HepG2 (cell line): ENCODE measurements at regions not wholly inside any gene's neighbourhood (a gene's known extent, or its start where the extent isn't known, plus 50 kb on each side); places are given as distances from the start of the nearest gene placed in this dataset.

Source experiments
- FOXA1 ChIP-seq, 2 experiments: fragments of 450-650 bp in 1 of 2; sonication (generic) in 1 of 2; formaldehyde crosslinking in 1 of 2; IDR thresholded peaks; 2 replicates each; pipeline versions ENCODE4 v1.4.0 to v1.6.1; 2016 to 2020; ENCODE audit warnings: missing genetic modification reagents in 1 of 2
- NR2F2 ChIP-seq: IDR thresholded peaks from 2 replicates; pipeline ENCODE4 v1.6.1; 2012; ENCODE audit warnings: low read depth, inconsistent platforms, borderline replicate concordance
- SP1 ChIP-seq, 2 experiments: fragments of 450-650 bp in 1 of 2; sonication (generic) in 1 of 2; formaldehyde crosslinking in 1 of 2; IDR thresholded peaks; 2 replicates each; pipeline versions ENCODE4 v1.4.0 to v1.6.1; 2016 to 2020; ENCODE audit warnings: missing genetic modification reagents in 1 of 2
- ZNF235 ChIP-seq: sonication (generic); formaldehyde crosslinking; IDR thresholded peaks from 2 replicates; pipeline ENCODE4 v1.8.1; 2023; ENCODE audit warnings: mild to moderate bottlenecking, missing genetic modification reagents, borderline replicate concordance
- TF ChIP-seq, protein P1 (sequence below), 2 experiments: IDR thresholded peaks; 2 replicates each; pipeline ENCODE4 v1.6.1; 2011 to 2012; ENCODE audit warnings: low read length in 2 of 2, borderline replicate concordance in 1 of 2, low read depth in 1 of 2, mild to moderate bottlenecking in 1 of 2, moderate library complexity in 1 of 2
- TF ChIP-seq, protein P2 (sequence below): sonication (generic); formaldehyde crosslinking; IDR thresholded peaks from 2 replicates; pipeline ENCODE4 v1.4.0; 2020; ENCODE audit warnings: missing genetic modification reagents, borderline replicate concordance
- TF ChIP-seq, protein P3 (sequence below): sonication (generic); formaldehyde crosslinking; IDR thresholded peaks from 2 replicates; pipeline ENCODE4 v1.5.0; 2020; ENCODE audit warnings: mild to moderate bottlenecking, missing genetic modification reagents, moderate library complexity
- TF ChIP-seq, protein P4 (sequence below): sonication (generic); formaldehyde crosslinking; IDR thresholded peaks from 2 replicates; pipeline ENCODE4 v1.5.0; 2020; ENCODE audit warnings: mild to moderate bottlenecking, missing genetic modification reagents
- TF ChIP-seq, protein P5 (sequence below): sonication (generic); formaldehyde crosslinking; IDR thresholded peaks from 2 replicates; pipeline ENCODE4 v1.4.0; 2020; ENCODE audit warnings: missing genetic modification reagents

DNA sequence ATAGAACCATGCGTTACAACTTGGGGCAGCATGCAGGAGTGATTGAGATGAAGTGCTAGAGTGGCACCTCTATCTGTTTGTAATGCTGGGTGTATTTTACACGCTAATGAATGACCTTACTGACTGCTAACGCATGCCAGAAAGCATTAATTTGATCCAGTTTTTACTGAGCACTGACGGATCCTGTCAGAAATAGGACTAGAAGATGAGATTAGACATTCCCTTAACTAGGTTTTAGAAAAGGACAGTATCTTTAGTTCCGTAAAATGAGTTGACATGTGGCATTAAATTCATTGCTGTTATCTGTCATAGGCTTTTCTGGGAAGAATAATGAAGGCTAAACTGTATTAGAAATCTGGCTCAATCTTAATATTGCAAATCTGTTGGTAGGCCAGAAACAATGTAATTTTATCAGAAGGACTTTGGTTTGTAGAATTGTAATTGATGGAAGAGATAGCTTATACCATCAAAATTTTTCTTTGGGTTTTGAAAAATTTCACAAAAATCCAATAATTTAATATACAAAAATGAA lies 140.4 kb upstream of the WDFY3 start:
- TF ChIP-seq ZNF235 (no peak), NR2F2 (no peak), FOXA1 (IDR thresholded peaks at IDR 0.05) (no peak), FOXA1 (CRISPR knock-in tag; IDR thresholded peaks at IDR 0.05) (no peak), SP1 (IDR thresholded peaks at IDR 0.05) (no peak), SP1 (CRISPR knock-in tag; IDR thresholded peaks at IDR 0.05) (no peak)
- TF ChIP-seq, protein P1, sequence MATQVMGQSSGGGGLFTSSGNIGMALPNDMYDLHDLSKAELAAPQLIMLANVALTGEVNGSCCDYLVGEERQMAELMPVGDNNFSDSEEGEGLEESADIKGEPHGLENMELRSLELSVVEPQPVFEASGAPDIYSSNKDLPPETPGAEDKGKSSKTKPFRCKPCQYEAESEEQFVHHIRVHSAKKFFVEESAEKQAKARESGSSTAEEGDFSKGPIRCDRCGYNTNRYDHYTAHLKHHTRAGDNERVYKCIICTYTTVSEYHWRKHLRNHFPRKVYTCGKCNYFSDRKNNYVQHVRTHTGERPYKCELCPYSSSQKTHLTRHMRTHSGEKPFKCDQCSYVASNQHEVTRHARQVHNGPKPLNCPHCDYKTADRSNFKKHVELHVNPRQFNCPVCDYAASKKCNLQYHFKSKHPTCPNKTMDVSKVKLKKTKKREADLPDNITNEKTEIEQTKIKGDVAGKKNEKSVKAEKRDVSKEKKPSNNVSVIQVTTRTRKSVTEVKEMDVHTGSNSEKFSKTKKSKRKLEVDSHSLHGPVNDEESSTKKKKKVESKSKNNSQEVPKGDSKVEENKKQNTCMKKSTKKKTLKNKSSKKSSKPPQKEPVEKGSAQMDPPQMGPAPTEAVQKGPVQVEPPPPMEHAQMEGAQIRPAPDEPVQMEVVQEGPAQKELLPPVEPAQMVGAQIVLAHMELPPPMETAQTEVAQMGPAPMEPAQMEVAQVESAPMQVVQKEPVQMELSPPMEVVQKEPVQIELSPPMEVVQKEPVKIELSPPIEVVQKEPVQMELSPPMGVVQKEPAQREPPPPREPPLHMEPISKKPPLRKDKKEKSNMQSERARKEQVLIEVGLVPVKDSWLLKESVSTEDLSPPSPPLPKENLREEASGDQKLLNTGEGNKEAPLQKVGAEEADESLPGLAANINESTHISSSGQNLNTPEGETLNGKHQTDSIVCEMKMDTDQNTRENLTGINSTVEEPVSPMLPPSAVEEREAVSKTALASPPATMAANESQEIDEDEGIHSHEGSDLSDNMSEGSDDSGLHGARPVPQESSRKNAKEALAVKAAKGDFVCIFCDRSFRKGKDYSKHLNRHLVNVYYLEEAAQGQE (IDR thresholded peaks at IDR 0.05; ENCODE audit: borderline replicate concordance in 1 of 2, low read depth in 1 of 2, low read length in 2 of 2), result no peak
- TF ChIP-seq, protein P2, sequence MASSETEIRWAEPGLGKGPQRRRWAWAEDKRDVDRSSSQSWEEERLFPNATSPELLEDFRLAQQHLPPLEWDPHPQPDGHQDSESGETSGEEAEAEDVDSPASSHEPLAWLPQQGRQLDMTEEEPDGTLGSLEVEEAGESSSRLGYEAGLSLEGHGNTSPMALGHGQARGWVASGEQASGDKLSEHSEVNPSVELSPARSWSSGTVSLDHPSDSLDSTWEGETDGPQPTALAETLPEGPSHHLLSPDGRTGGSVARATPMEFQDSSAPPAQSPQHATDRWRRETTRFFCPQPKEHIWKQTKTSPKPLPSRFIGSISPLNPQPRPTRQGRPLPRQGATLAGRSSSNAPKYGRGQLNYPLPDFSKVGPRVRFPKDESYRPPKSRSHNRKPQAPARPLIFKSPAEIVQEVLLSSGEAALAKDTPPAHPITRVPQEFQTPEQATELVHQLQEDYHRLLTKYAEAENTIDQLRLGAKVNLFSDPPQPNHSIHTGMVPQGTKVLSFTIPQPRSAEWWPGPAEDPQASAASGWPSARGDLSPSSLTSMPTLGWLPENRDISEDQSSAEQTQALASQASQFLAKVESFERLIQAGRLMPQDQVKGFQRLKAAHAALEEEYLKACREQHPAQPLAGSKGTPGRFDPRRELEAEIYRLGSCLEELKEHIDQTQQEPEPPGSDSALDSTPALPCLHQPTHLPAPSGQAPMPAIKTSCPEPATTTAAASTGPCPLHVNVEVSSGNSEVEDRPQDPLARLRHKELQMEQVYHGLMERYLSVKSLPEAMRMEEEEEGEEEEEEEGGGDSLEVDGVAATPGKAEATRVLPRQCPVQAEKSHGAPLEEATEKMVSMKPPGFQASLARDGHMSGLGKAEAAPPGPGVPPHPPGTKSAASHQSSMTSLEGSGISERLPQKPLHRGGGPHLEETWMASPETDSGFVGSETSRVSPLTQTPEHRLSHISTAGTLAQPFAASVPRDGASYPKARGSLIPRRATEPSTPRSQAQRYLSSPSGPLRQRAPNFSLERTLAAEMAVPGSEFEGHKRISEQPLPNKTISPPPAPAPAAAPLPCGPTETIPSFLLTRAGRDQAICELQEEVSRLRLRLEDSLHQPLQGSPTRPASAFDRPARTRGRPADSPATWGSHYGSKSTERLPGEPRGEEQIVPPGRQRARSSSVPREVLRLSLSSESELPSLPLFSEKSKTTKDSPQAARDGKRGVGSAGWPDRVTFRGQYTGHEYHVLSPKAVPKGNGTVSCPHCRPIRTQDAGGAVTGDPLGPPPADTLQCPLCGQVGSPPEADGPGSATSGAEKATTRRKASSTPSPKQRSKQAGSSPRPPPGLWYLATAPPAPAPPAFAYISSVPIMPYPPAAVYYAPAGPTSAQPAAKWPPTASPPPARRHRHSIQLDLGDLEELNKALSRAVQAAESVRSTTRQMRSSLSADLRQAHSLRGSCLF (CRISPR knock-in tag), result no peak
- TF ChIP-seq, protein P3, sequence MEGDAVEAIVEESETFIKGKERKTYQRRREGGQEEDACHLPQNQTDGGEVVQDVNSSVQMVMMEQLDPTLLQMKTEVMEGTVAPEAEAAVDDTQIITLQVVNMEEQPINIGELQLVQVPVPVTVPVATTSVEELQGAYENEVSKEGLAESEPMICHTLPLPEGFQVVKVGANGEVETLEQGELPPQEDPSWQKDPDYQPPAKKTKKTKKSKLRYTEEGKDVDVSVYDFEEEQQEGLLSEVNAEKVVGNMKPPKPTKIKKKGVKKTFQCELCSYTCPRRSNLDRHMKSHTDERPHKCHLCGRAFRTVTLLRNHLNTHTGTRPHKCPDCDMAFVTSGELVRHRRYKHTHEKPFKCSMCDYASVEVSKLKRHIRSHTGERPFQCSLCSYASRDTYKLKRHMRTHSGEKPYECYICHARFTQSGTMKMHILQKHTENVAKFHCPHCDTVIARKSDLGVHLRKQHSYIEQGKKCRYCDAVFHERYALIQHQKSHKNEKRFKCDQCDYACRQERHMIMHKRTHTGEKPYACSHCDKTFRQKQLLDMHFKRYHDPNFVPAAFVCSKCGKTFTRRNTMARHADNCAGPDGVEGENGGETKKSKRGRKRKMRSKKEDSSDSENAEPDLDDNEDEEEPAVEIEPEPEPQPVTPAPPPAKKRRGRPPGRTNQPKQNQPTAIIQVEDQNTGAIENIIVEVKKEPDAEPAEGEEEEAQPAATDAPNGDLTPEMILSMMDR (CRISPR knock-in tag), result no peak
- TF ChIP-seq, protein P4, sequence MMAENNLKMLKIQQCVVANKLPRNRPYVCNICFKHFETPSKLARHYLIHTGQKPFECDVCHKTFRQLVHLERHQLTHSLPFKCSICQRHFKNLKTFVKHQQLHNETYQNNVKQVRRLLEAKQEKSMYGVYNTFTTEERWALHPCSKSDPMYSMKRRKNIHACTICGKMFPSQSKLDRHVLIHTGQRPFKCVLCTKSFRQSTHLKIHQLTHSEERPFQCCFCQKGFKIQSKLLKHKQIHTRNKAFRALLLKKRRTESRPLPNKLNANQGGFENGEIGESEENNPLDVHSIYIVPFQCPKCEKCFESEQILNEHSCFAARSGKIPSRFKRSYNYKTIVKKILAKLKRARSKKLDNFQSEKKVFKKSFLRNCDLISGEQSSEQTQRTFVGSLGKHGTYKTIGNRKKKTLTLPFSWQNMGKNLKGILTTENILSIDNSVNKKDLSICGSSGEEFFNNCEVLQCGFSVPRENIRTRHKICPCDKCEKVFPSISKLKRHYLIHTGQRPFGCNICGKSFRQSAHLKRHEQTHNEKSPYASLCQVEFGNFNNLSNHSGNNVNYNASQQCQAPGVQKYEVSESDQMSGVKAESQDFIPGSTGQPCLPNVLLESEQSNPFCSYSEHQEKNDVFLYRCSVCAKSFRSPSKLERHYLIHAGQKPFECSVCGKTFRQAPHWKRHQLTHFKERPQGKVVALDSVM, result no peak
- TF ChIP-seq, protein P5, sequence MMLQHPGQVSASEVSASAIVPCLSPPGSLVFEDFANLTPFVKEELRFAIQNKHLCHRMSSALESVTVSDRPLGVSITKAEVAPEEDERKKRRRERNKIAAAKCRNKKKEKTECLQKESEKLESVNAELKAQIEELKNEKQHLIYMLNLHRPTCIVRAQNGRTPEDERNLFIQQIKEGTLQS (CRISPR knock-in tag), result no peak
